Chondrocyte (in vitro differentiated cells): ENCODE measurements at regions not wholly inside any gene's neighbourhood (a gene's known extent, or its start where the extent isn't known, plus 50 kb on each side); places are given as distances from the start of the nearest gene placed in this dataset.

Experiments
- DNase-seq: peaks from one replicate; pipeline ENCODE4 v3.0.0; 2021; ENCODE audit warnings: mixed read lengths, low spot score
- H3K27ac Mint-ChIP-seq: one replicate; pipeline ENCODE4 v1.8.0; 2021; ENCODE audit warnings: mild to moderate bottlenecking, moderate library complexity, mixed read lengths; ENCODE audit not compliant: unreplicated experiment
- H3K27me3 Mint-ChIP-seq: 2 replicates; pipeline ENCODE4 v1.8.0; 2021; ENCODE audit warnings: low read depth, mixed read lengths
- H3K36me3 Mint-ChIP-seq: 2 replicates; pipeline ENCODE4 v1.8.0; 2021; ENCODE audit warnings: low read depth, mixed read lengths
- H3K4me1 Mint-ChIP-seq: 2 replicates; pipeline ENCODE4 v1.8.0; 2021; ENCODE audit warnings: low read depth, mild to moderate bottlenecking, mixed read lengths
- H3K4me3 Mint-ChIP-seq: one replicate; pipeline ENCODE4 v1.8.0; 2021; ENCODE audit warnings: mild to moderate bottlenecking, moderate library complexity, mixed read lengths; ENCODE audit not compliant: unreplicated experiment
- H3K9me3 Mint-ChIP-seq: 2 replicates; pipeline ENCODE4 v1.8.0; 2021; ENCODE audit warnings: low read depth, mixed read lengths
- CTCF ChIP-seq: fragments of 200-600 bp; sonication (generic); IDR thresholded peaks from 2 replicates; pipeline ENCODE4 v1.5.0; 2021; ENCODE audit warnings: antibody characterized with exemption, mild to moderate bottlenecking, moderate library complexity

DNA sequence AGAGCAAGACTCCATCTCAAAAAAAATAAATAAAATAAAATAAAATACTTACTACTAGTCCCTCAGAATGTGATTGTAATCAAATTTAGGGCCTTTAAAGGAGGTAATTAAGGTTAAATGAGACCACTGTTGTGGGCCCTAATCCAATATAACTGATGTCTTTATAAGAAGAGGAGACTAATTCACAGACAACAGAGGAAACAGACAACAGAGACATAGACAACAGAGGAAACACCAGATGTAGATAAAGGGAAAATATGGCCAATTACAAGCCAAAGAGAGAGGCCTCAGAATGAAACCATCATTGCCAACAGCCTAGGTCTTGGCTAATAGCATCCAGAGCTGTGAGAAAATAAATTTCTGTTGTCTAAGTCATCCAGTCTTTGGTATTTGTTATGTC, 669.0 kb upstream of the FOXG1 start:
- no peak overlapping the region for H3K4me3 Mint-ChIP-seq
- no peaks in the 10 kb centered on the region for H3K27me3 Mint-ChIP-seq
- TF ChIP-seq CTCF = no peak
- peaks cover 7% of the 10 kb centered on the region for H3K9me3 Mint-ChIP-seq
- DNase-seq = no peak
- H3K4me1 Mint-ChIP-seq = no peaks in the 10 kb centered on the region
- no peak overlapping the region for H3K27ac Mint-ChIP-seq
- no peaks in the 10 kb centered on the region for H3K36me3 Mint-ChIP-seq

GRCh38 chr14:28098856-28099255, 667.7 kb upstream of the FOXG1 start:
- Mint-ChIP-seq H3K4me1 (no peaks in the 10 kb centered on the region), H3K27me3 (no peaks in the 10 kb centered on the region), H3K27ac (no peak overlapping the region), H3K36me3 (no peaks in the 10 kb centered on the region), H3K4me3 (no peak overlapping the region), H3K9me3 (peaks cover 7% of the 10 kb centered on the region)
- TF ChIP-seq CTCF = no peak
- no peak for DNase-seq

GRCh38 chr14:28102001-28102400, 664.6 kb upstream of the FOXG1 start:
- H3K27me3 Mint-ChIP-seq = no peaks in the 10 kb centered on the region
- no peak overlapping the region for H3K27ac Mint-ChIP-seq
- H3K4me1 Mint-ChIP-seq = no peaks in the 10 kb centered on the region
- no peak overlapping the region for H3K4me3 Mint-ChIP-seq
- DNase-seq = no peak
- H3K36me3 Mint-ChIP-seq = no peaks in the 10 kb centered on the region
- peaks cover 11% of the 10 kb centered on the region for H3K9me3 Mint-ChIP-seq
- TF ChIP-seq CTCF = no peak

- Mint-ChIP-seq H3K36me3 (no peaks in the 10 kb centered on the region), H3K27me3 (no peaks in the 10 kb centered on the region), H3K27ac (no peak overlapping the region), H3K9me3 (peaks cover 9% of the 10 kb centered on the region), H3K4me1 (no peaks in the 10 kb centered on the region), H3K4me3 (no peak overlapping the region)
- no peak for TF ChIP-seq CTCF
- DNase-seq = no peak
Measured at GRCh38 chr14:28102814-28103213, 663.8 kb upstream of the FOXG1 start.

DNA sequence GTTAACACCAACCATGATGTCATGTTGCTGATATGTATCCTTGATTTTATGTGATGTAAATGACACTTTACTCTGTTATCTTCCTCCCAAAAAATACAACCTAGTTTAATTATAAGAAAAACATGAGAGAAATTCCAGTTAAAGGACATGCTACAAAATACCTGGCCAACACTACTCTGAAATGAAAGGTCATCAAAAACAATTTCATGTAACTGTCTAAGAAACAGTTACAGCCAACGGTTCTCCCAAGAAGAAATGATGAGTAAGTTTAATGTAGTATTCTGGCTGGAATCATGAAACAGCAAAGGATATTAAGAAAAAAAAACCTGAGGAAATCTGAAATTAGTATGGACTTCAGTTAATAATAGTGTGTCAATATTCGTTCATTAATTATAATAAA, 653.3 kb upstream of the FOXG1 start:
- Mint-ChIP-seq H3K9me3 (peaks cover 16% of the 10 kb centered on the region), H3K27ac (no peak overlapping the region), H3K27me3 (no peaks in the 10 kb centered on the region), H3K4me1 (no peaks in the 10 kb centered on the region), H3K36me3 (no peaks in the 10 kb centered on the region), H3K4me3 (no peak overlapping the region)
- DNase-seq = no peak
- no peak for TF ChIP-seq CTCF
